Fibroblast of lung (primary cell): ENCODE measurements at regions not wholly inside any gene's neighbourhood (a gene's known extent, or its start where the extent isn't known, plus 50 kb on each side); places are given as distances from the start of the nearest gene placed in this dataset.

ENCODE experiments used
- CTCF ChIP-seq, 2 donors: IDR thresholded peaks in 1 of 2; conservative IDR thresholded peaks in 1 of 2; 1 replicate in 1 of 2; 2 replicates in 1 of 2; pipeline ENCODE4 v1.5.1; 2011 to 2012; ENCODE audit warnings: low read length in 2 of 2, control low read depth in 1 of 2, inconsistent platforms in 1 of 2, low read depth in 1 of 2, mild to moderate bottlenecking in 1 of 2
- EZH2 ChIP-seq: IDR thresholded peaks from 2 replicates; pipeline ENCODE4 v1.5.1; 2012; ENCODE audit warnings: low read length, control low read depth, mild to moderate bottlenecking; ENCODE audit errors: missing control alignments

GRCh38 chr3:113136544-113136943 is 74.8 kb upstream of the BOC start:
- no peak for TF ChIP-seq CTCF (conservative IDR thresholded peaks at IDR 0.05 in 1 of 2, IDR thresholded peaks at IDR 0.05 in 1 of 2; ENCODE audit: low read depth in 1 of 2, low read length in 2 of 2)
- no peak for TF ChIP-seq EZH2
